Epidermal melanocyte (primary cell): ENCODE measurements at regions not wholly inside any gene's neighbourhood (a gene's known extent, or its start where the extent isn't known, plus 50 kb on each side); places are given as distances from the start of the nearest gene placed in this dataset.

Experiments used
- DNase-seq: peaks from one replicate; pipeline ENCODE4 v3.0.0; 2011; ENCODE audit warnings: low spot score; ENCODE audit not compliant: insufficient read length

GRCh38 chrY:15162211-15162610, 637.9 kb downstream of the NLGN4Y start:
- no peak for DNase-seq

DNA sequence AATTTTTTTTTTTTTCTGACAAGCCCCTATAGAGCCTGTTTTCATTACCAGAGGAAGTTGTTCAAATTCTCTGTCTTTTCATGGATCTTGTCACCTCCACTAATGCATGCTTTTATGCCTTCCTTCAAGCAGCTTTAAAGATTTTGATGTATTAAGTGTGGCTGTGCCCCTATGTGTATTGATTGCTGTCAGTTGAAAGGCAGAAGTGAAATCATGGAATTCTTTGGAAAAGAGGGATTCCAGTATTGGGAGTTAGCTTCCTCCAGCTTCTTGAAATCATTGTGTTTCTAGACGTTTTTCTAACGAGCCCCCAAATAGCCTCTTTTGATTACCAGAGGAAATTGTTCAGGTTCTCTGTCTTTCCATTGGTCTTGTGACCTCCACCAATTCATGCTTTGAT, 655.6 kb downstream of the NLGN4Y start:
- no peak for DNase-seq

DNA sequence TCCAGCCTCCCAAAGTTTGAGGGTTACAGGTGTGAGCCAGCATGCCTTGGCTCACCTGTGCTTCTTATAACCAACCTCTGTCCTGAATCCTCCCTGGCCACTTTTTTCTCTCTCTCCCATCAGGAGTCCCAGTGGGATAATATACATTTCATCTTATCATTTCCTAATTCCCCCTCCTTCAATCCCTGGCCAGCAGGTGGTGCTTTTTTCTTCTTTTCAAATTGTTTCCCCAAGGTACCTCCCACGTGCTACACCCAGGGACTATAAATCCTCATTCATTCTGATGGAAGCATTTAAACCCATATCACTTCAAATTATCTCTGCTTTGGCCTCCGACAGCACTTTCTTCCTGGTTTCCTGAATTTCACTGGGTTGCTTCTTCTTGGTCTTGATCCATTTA, 704.7 kb downstream of the NLGN4Y start:
- no peak for DNase-seq

DNA sequence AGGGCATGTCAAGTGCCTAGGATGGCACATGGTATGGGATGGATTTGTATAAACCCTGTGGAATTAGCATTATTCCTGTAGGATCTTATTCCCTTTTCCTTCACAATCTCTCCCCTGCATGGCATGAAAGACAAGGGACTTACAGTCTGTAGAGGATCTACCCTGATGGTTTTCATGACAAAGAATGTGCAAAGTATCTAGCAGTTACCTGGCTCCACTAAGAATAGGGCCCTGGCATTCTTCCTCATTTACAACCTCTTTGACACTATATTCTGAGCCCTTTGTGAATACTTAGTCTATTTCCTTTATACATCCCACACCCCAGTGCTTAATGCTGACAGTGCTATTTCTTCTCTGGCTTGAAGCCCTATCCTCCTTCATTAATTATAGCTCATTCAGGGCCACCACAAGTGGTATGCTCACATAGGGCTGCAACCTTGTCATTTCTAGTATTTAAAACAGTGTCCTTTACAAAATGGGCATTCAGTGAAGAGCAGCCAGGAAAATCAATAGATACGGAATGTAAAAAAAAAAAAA, 715.3 kb downstream of the NLGN4Y start:
- no peak for DNase-seq

DNA sequence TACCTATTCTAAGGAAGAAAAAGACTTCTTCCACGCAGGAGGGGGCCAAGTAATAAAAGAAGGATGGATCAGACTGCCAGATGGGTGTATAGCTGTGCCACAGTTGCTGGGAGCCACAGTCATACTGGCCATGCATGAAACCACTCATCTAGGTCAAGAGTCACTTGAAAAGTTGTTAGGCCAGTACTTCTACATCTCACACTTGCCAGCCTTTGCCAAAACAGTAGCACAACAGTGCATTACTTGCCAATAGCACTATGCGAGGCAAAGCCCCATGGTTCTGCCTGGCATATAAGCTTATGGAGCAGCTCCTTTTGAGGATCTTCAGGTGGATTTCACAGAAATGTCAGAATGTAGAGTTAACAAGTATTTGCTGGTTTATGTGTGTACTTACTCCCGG, 735.0 kb downstream of the NLGN4Y start:
- DNase-seq = no peak

DNA sequence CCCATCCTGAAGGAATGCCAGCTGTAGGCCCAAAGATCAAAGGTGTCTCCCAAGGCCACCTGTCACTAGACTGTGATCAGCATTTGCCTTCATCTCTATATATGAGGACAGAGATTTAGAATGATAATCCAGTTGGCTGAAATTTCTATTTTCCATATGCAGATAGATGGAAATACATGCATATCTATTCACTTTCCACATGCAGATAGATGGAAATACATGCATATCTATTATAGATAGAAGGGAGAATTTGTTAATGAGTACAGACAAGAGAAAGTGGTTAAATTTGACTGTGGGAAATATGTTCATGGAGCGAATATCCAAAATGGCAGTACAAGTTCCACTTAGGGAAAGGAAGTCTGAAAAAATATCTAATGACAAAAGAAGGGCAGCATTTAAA, 762.2 kb downstream of the NLGN4Y start:
- no peak for DNase-seq

- DNase-seq = no peak
Measured at GRCh38 chrY:15289821-15290220, 765.5 kb downstream of the NLGN4Y start.

DNA sequence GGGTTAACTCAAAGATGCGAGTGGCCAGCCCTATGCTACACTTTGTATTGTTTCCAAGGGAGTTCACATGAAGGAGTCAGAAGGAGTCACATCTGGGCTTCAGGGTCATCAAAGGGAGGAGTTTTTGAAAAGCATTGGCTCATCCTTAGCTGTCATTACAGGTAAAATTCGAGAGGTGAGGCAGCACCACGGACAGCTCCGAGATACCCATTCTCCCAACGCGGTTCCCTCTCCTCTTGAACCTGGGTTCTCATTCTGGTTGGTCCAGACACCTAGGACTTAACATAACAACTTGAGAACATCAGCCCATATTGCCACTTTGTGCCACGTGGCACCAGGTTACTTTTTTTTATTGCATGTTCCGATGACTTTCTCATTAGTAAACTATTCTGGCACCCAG, 768.6 kb downstream of the NLGN4Y start:
- DNase-seq = no peak

- no peak for DNase-seq
Measured at GRCh38 chrY:15301879-15302278, 777.5 kb downstream of the NLGN4Y start.

DNA sequence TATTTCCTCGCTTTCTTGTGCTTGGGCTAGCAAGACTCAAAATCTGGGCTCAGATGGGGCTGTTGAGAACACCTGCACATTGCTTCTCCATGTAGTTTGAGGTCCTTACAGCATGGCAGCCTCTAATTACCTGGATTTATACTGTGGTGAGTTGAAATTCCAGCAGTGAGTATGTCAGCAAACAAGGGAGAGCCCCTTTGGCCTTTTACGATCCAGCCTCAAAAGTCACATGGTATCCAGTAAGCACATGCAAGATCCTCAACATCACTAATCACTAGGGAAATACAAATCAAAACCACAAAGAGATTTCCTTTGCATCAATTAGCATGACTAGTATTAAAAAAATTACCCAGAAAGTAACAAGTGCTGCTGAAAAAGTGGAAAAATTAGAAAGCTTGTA, 787.8 kb downstream of the NLGN4Y start:
- no peak for DNase-seq

- no peak for DNase-seq
Measured at GRCh38 chrY:15324189-15324588, 799.9 kb downstream of the NLGN4Y start.

DNA sequence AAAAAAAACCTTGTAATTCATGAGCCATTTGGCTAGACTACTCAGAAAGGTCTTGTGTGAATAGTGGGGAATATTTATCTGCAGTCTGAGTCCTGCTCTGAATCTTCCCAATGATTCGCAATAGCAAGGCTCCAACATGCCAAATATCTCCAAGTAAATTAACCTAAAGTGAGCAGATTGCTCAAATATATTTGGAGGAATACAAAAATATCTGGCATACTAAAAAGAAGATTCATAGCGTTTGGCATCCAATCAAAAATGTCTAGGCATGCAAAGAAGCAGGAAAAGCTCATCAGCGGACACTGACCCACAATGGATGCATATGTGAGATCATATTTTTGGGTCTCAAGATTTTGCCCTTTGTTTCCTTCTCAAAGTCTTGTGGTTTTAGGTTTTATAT, 800.9 kb downstream of the NLGN4Y start:
- no peak for DNase-seq

GRCh38 chrY:15326673-15327072, 802.3 kb downstream of the NLGN4Y start:
- DNase-seq = no peak

- DNase-seq = no peak
Measured at GRCh38 chrY:15328848-15329247, 804.5 kb downstream of the NLGN4Y start.

DNA sequence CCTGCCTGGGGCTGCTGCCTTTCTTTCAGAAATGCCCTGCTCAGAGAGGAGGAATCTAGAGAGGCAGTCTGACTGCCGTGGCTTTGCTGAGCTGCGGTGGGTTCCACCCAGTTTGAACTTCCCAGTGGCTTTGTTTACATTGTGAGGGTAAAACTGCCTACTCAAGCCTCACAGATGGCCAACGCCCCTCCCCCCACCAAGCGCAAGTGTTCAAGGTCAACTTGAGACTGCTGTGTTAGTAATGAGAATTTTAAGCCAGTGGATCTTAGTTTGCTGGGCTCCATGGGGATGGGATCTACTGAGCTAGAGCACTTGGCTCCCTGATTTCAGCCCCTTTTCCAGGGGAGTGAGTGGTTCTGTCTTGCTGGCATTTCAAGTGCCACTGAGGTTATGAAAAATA, 819.2 kb downstream of the NLGN4Y start:
- no peak for DNase-seq

DNA sequence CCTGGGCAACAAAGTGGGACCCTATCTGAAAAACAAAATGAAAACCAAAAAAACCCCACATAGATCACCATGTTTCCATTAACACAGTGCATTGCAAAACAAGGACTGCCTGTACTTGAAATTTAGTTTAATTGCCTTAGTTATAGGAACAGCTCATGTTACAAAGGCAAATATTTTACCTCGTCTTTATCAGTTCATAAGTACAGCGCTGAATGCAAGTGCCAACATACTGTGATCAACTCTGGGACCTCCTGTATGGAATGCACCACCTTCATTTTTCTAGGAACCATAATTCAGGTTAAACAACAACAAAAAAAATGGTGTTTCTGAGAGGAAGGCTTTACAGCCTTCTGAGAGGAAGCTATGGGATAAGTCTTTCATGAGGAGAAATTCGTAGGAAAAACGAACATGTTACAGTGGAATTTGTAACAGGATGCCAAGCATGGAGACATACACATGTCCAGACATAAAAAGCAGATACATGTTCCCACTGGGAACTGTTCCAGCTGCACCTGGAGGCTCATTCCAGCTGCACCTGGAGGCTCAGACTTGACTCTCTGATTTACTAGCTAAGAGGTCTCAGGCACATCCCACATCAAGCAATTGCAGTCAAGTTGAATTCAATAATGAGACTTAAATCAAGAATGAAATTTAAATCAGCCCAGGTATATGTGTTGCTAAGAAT, 821.3 kb downstream of the NLGN4Y start:
- no peak for DNase-seq

- DNase-seq = no peak
Measured at GRCh38 chrY:15349351-15349750, 825.0 kb downstream of the NLGN4Y start.

GRCh38 chrY:15355321-15355720, 831.0 kb downstream of the NLGN4Y start:
- DNase-seq = no peak

GRCh38 chrY:15360471-15360870, 836.1 kb downstream of the NLGN4Y start:
- DNase-seq = no peak

GRCh38 chrY:15364996-15365395, 840.7 kb downstream of the NLGN4Y start:
- no peak for DNase-seq

DNA sequence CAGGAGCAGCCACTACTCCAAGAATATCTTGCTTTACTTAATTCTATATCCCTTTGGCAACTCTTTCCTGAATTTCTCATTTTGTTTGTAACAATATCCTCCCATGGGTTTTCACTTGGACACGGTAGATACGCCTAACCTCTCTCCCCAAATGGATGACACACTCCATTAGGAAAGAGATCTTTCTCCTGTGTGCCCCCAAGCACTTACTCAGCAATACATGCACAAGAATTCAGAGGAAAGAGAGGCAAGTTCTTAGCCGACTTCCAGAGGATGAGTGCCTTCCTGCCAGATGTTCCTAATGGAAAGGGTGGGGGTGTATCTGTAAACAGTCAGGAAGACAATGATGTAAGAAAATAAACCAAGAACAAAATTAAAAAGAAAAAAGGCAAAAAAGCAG, 844.5 kb downstream of the NLGN4Y start:
- no peak for DNase-seq

DNA sequence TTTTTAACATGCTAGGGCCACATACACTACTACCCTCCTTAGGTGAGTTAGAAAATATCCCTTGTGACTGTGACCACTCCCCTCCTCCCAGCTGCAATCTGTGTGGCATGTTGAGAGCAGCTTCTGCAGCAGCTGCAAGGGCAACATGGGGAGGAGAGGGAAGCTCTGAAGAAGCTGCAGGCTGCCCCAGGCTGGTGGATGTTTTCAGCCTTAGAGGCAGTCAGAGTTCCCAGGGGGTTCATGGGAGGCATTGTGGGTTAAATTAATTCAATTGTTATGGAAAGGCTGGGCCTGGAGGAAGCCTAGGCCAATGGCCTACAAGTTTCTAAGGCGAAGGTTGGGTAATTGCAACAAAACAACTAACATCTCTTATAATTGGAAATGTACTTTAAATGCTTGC, 860.8 kb downstream of the NLGN4Y start:
- no peak for DNase-seq

- no peak for DNase-seq
Measured at GRCh38 chrY:15397556-15398280, 873.4 kb downstream of the NLGN4Y start.
